T-cell (primary cell): ENCODE measurements at regions not wholly inside any gene's neighbourhood (a gene's known extent, or its start where the extent isn't known, plus 50 kb on each side); places are given as distances from the start of the nearest gene placed in this dataset.

Experiments
- ATAC-seq, 4 experiments: fragments of 200-7000 bp in 3 of 4; fragments of 150-1000 bp in 1 of 4; cut with Tn5 transposase; replicated peaks in 1 of 4; 1 replicate in 3 of 4; 2 replicates in 1 of 4; pipeline ENCODE4 v1.10.0; 2021; ENCODE audit warnings: moderate library complexity in 3 of 4, mild to moderate bottlenecking in 2 of 4, moderate number of reproducible peaks in 1 of 4
- CTCF ChIA-PET, 2 donors: fragments of 300-600 bp; sonication (Branson Sonifier 250); formaldehyde crosslinking; loops; one replicate each; lab custom pipeline; 2022; ENCODE audit warnings: antibody characterized with exemption in 2 of 2; lab: Charles Lee
- POLR2A ChIA-PET, 2 donors: fragments of 300-600 bp; sonication (Branson Sonifier 250); formaldehyde crosslinking; loops; one replicate each; lab custom pipeline; 2022; ENCODE audit warnings: antibody characterized with exemption in 2 of 2; lab: Charles Lee
- DNase-seq, 35 experiments: peaks; one replicate each; pipeline versions ENCODE4 v3.0.0 to v3.0.0-alpha.2; 2013 to 2023
- H3K27ac ChIP-seq: one replicate; pipeline ENCODE4 v1.5.1; 2013; ENCODE audit warnings: low read length
- H3K27me3 ChIP-seq, 2 experiments: replicated peaks in 1 of 2; 1 replicate in 1 of 2; 2 replicates in 1 of 2; pipeline versions ENCODE4 v1.6.1 to v1.7.0; 2013; ENCODE audit warnings: low read length in 1 of 2, mixed read lengths in 1 of 2; ENCODE audit not compliant: control insufficient read depth in 2 of 2, insufficient read depth in 2 of 2; ENCODE audit errors: extremely low read depth in 1 of 2
- H3K36me3 ChIP-seq, 2 donors: 1 replicate in 1 of 2; 2 replicates in 1 of 2; pipeline versions ENCODE4 v1.6.1 to v1.7.0; 2013; ENCODE audit warnings: low read length in 1 of 2; ENCODE audit not compliant: control insufficient read depth in 2 of 2, insufficient read depth in 1 of 2; ENCODE audit errors: extremely low read depth in 1 of 2
- H3K4me1 ChIP-seq, 2 experiments: 1 replicate in 1 of 2; 2 replicates in 1 of 2; pipeline versions ENCODE4 v1.6.1 to v1.7.0; 2013; ENCODE audit warnings: low read length in 2 of 2, mixed read lengths in 1 of 2; ENCODE audit not compliant: insufficient read depth in 2 of 2, control insufficient read depth in 1 of 2; ENCODE audit errors: extremely low read depth in 1 of 2
- H3K4me3 ChIP-seq, 2 donors: 1 replicate in 1 of 2; 2 replicates in 1 of 2; pipeline versions ENCODE4 v1.5.1 to v1.7.0; 2013; ENCODE audit warnings: mild to moderate bottlenecking in 2 of 2, low read length in 1 of 2, moderate library complexity in 1 of 2; ENCODE audit not compliant: control insufficient read depth in 1 of 2; ENCODE audit errors: extremely low read depth in 1 of 2
- H3K9me3 ChIP-seq: 2 replicates; pipeline ENCODE4 v1.7.0; 2013
- H3K27ac Mint-ChIP-seq, 2 donors: one replicate each; pipeline ENCODE4 v1.8.0; 2020 to 2021; ENCODE audit warnings: mild to moderate bottlenecking in 2 of 2, mixed read lengths in 2 of 2
- H3K27me3 Mint-ChIP-seq, 2 donors: one replicate each; pipeline ENCODE4 v1.8.0; 2021 to 2022; ENCODE audit warnings: mixed read lengths in 2 of 2
- H3K36me3 Mint-ChIP-seq: one replicate; pipeline ENCODE4 v1.8.0; 2021; ENCODE audit warnings: mixed read lengths
- H3K4me1 Mint-ChIP-seq, 3 donors: one replicate each; pipeline ENCODE4 v1.8.0; 2020 to 2022; ENCODE audit warnings: mixed read lengths in 3 of 3, mild to moderate bottlenecking in 1 of 3
- H3K4me3 Mint-ChIP-seq, 3 donors: one replicate each; pipeline ENCODE4 v1.8.0; 2020 to 2022; ENCODE audit warnings: mild to moderate bottlenecking in 3 of 3, mixed read lengths in 3 of 3, moderate library complexity in 3 of 3
- H3K9me3 Mint-ChIP-seq, 3 donors: one replicate each; pipeline ENCODE4 v1.8.0; 2020 to 2022; ENCODE audit warnings: mixed read lengths in 3 of 3
- WGBS: methylation state at CpG from one replicate; pipeline ENCODE4 v1.1.5; 2013; ENCODE audit warnings: missing lambda C conversion rate; ENCODE audit not compliant: insufficient coverage; 5-methylcytosine and 5-hydroxymethylcytosine counted together

DNA sequence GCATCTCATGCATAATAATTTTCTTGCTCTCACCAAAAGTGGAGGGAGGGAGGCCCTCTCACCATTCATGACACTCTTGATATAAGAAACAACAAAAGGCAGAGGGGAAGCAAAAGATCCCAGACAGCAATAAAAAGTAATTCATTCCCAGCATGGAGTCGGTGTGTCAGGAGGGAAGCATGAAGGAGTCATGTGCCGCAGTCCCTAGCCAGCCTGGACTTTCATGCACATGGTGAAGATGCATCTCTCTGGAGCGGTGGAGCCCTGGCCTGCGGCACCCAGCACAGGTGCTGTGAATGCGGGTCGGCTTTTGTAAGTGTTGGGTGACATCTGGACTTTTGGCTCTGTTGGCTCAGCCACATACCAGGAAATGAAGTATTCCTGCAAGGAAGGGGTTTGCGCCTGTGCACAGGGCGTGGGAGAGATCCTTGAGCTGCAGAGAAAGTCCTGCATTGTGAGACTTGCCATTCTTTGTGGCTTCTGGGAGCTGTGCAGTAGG, 119.4 kb downstream of the COPS8 start:
- H3K9me3 ChIP-seq: no peaks in the 10 kb centered on the region
- ATAC-seq: no peak
- CTCF ChIA-PET: no interaction called here

GRCh38 chr2:237205561-237205971, 119.9 kb downstream of the COPS8 start:
- H3K9me3 Mint-ChIP-seq: no peaks in the 10 kb centered on the region
- no peak overlapping the region for H3K27ac Mint-ChIP-seq
- ChIA-PET CTCF (interaction anchor here in 1 of 2 donors (0.5 kb wide), 1 partner anchor 52 kb away, joined by 3 read pairs; no protein-coding TSS in a partner anchor), POLR2A (no interaction called here)
- H3K4me1 Mint-ChIP-seq: no peaks in the 10 kb centered on the region
- 67% methylated on average over 2 of the region's 8 CpGs for WGBS
- H3K27ac ChIP-seq: no peak overlapping the region
- peaks cover 20 to 33% of the 10 kb centered on the region in 2 donors for H3K27me3 Mint-ChIP-seq
- DNase-seq: no peak
- no peaks in the 10 kb centered on the region for H3K36me3 Mint-ChIP-seq
- H3K4me3 ChIP-seq: no peak overlapping the region
- no peak for ATAC-seq
- H3K4me3 Mint-ChIP-seq: no peak overlapping the region
- peaks cover 0 to 23% of the 10 kb centered on the region in 2 experiments for H3K27me3 ChIP-seq
- H3K9me3 ChIP-seq: no peaks in the 10 kb centered on the region
- no peaks in the 10 kb centered on the region for H3K4me1 ChIP-seq
- H3K36me3 ChIP-seq: no peaks in the 10 kb centered on the region

More for the DNA sequence above, 119.4 kb downstream of the COPS8 start:
- 85% methylated on average over 6 of the region's 8 CpGs for WGBS
- H3K27ac Mint-ChIP-seq: no peak overlapping the region
- no peak overlapping the region for H3K4me3 Mint-ChIP-seq
- H3K4me1 Mint-ChIP-seq: no peaks in the 10 kb centered on the region
- peaks cover 20 to 29% of the 10 kb centered on the region in 2 donors for H3K27me3 Mint-ChIP-seq
- H3K27ac ChIP-seq: no peak overlapping the region
- no peaks in the 10 kb centered on the region for H3K9me3 Mint-ChIP-seq
- POLR2A ChIA-PET: no interaction called here
- peaks cover 0 to 22% of the 10 kb centered on the region in 2 experiments for H3K27me3 ChIP-seq
- DNase-seq: no peak
- H3K36me3 Mint-ChIP-seq: no peaks in the 10 kb centered on the region
- no peaks in the 10 kb centered on the region for H3K36me3 ChIP-seq
- no peaks in the 10 kb centered on the region for H3K4me1 ChIP-seq
- H3K4me3 ChIP-seq: no peak overlapping the region

DNA sequence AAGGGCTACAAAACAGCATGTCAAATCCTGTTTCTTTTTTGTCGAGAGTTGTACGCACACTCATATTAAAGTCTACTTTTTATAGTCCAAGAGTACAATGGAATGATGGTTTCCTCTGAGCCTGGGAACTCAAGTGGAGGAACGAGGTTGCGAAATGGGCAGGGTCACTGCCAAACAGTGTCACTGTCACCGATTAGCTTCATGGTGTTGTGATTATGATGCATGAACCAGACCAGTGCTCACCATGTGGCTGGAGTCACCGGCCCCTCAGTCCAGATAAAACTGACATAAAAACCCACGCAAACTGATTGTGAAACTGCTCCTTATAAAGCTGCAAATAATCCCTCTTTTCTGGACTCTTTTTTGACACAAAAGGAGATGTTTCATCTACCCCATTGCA, 122.0 kb downstream of the COPS8 start:
- Mint-ChIP-seq H3K9me3 (no peaks in the 10 kb centered on the region), H3K27ac (no peak overlapping the region), H3K4me3 (no peak overlapping the region), H3K4me1 (no peaks in the 10 kb centered on the region), H3K27me3 (peaks cover 16 to 33% of the 10 kb centered on the region in 2 donors), H3K36me3 (no peaks in the 10 kb centered on the region)
- no peak for DNase-seq
- peaks cover 0 to 22% of the 10 kb centered on the region in 2 experiments for H3K27me3 ChIP-seq
- no peak overlapping the region for H3K27ac ChIP-seq
- 75% methylated on average over 3 of the region's 7 CpGs for WGBS
- no peak overlapping the region for H3K4me3 ChIP-seq
- ChIA-PET CTCF (no interaction called here), POLR2A (no interaction called here)
- no peaks in the 10 kb centered on the region for H3K4me1 ChIP-seq
- H3K9me3 ChIP-seq: no peaks in the 10 kb centered on the region
- ATAC-seq: no peak
- no peaks in the 10 kb centered on the region for H3K36me3 ChIP-seq

DNA sequence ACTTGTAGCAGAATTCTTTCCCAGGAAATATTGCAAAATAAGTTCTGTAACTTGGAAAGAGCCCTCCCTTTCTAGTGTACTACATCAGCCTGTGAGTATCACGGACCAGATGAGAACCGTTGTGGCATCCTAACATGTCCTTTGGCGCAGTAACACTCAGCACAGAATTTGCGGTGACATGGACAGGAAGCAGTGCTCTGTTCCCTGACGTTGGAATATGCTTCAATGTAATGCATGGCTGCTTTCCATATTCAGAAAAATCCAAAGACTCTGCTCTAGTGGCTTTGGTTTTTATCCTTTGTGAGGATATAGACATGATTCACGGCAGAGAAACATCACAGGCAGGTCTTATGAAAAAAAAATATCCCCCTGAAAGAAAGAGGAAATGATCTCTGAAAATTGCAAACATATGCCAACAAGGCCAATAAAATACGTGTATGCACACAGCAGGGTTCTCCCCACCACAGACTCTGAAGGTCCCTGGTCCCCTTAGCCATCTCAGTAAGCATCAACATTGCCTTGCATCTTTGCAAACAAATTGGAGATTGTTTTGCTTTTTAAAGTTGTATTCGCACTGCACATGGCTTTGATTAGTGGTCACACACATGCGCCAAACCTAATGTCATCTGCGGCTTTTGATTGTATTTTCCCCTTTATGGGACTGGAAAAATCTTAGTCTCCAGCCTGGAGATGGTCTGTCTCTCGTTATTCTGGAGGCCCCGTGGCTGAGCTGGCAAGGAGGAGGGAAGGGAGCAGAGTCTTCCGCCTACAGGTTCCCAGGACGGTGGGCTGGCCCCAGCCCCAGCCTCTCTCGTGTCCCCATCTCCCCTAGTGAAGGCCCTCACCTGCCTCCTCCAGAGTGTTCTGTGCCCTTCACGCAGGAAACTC, 122.9 kb downstream of the COPS8 start:
- Histone ChIP-seq H3K9me3 (no peaks in the 10 kb centered on the region), H3K4me1 (no peaks in the 10 kb centered on the region), H3K36me3 (no peaks in the 10 kb centered on the region), H3K4me3 (no peak overlapping the region), H3K27me3 (peaks cover 0 to 18% of the 10 kb centered on the region in 2 experiments), H3K27ac (no peak overlapping the region)
- ChIA-PET POLR2A (no interaction called here), CTCF (no interaction called here)
- 78% methylated on average over 9 of the region's 16 CpGs for WGBS
- Mint-ChIP-seq H3K27me3 (peaks cover 16 to 33% of the 10 kb centered on the region in 2 donors), H3K27ac (no peak overlapping the region), H3K9me3 (no peaks in the 10 kb centered on the region), H3K4me1 (no peaks in the 10 kb centered on the region), H3K36me3 (no peaks in the 10 kb centered on the region), H3K4me3 (no peak overlapping the region)
- no peak for DNase-seq
- ATAC-seq: no peak

DNA sequence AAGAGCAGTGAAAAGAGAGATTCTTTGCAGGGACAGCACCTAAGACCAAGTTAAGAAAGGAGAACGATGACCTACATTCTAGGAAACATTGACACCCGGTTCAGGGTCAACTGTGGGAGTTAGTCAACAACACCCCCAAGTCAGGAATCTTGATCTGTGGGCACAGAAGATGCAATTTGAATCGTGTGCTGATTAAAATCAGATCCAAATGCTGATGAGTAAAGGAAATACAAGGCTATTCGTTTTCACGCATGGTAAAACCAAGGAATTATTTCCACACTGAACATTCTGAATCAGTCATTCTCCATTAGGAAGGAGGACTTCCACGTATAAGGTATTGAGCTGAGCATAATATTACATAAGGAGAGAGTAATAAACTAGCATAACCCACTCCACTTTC, 124.2 kb downstream of the COPS8 start:
- ATAC-seq (no peak), DNase-seq (no peak)
- no peaks in the 10 kb centered on the region for H3K36me3 ChIP-seq
- H3K4me3 Mint-ChIP-seq: no peak overlapping the region
- H3K4me1 Mint-ChIP-seq: no peaks in the 10 kb centered on the region
- peaks cover 12 to 28% of the 10 kb centered on the region in 2 donors for H3K27me3 Mint-ChIP-seq
- peaks cover 0 to 14% of the 10 kb centered on the region in 2 experiments for H3K27me3 ChIP-seq
- no peak overlapping the region for H3K4me3 ChIP-seq
- no peak overlapping the region for H3K27ac Mint-ChIP-seq
- H3K36me3 Mint-ChIP-seq: no peaks in the 10 kb centered on the region
- ChIA-PET POLR2A (no interaction called here), CTCF (no interaction called here)
- no peaks in the 10 kb centered on the region for H3K4me1 ChIP-seq
- WGBS: 42% methylated on average over 2 of the region's 6 CpGs
- no peak overlapping the region for H3K27ac ChIP-seq
- no peaks in the 10 kb centered on the region for H3K9me3 ChIP-seq
- H3K9me3 Mint-ChIP-seq: no peaks in the 10 kb centered on the region

- Histone ChIP-seq H3K4me1 (no peaks in the 10 kb centered on the region), H3K27me3 (peaks cover 0 to 12% of the 10 kb centered on the region in 2 experiments), H3K4me3 (no peak overlapping the region), H3K27ac (no peak overlapping the region), H3K9me3 (no peaks in the 10 kb centered on the region), H3K36me3 (no peaks in the 10 kb centered on the region)
- Mint-ChIP-seq H3K9me3 (no peaks in the 10 kb centered on the region), H3K27ac (no peak overlapping the region), H3K36me3 (no peaks in the 10 kb centered on the region), H3K4me3 (no peak overlapping the region), H3K27me3 (peaks cover 9 to 24% of the 10 kb centered on the region in 2 donors), H3K4me1 (no peaks in the 10 kb centered on the region)
- ATAC-seq: no peak
- ChIA-PET CTCF (no interaction called here), POLR2A (no interaction called here)
- 87% methylated on average over 5 of the region's 7 CpGs for WGBS
- no peak for DNase-seq
These were observed 124.6 kb downstream of the COPS8 start for GRCh38 chr2:237210297-237210696.
